ENCODE measurements at regions not wholly inside any gene's neighbourhood (a gene's known extent, or its start where the extent isn't known, plus 50 kb on each side); places are given as distances from the start of the nearest gene placed in this dataset.

DNA sequence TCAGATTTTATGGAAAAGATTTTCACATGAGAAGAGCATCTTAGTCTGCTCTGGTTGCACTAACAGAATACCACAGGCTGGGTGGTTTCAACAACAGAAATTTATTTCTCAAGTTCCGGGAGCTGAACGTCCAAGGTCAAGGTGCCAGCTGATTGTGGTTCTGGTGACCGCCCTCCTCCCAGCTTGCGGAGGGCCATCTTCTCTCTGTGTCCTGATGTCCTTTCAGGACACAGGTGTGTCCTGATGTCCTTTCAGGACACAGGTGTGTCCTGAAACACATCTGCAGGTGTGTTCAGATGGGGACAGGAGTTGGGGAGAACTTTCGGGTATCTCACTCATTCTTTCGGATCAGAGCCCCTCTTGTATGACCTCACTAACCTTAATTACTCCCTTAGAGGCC is 374.9 kb downstream of the SOX11 start:
- TF ChIP-seq SIN3A (IDR thresholded peaks at IDR 0.05; ENCODE audit: borderline replicate concordance, insufficient read depth, low read length) (no peak), POLR2AphosphoS5 (IDR thresholded peaks at IDR 0.05; ENCODE audit: low read depth, low read length) (no peak), TAF1 (IDR thresholded peaks at IDR 0.05; ENCODE audit: borderline replicate concordance, insufficient read depth, low read length) (no peak)

All from PFSK-1 (cell line).